HepG2 (cell line): ENCODE measurements at regions not wholly inside any gene's neighbourhood (a gene's known extent, or its start where the extent isn't known, plus 50 kb on each side); places are given as distances from the start of the nearest gene placed in this dataset.

ENCODE experiments used
- CC2D1A ChIP-seq: sonication (generic); formaldehyde crosslinking; IDR thresholded peaks from 2 replicates; pipeline ENCODE4 v1.8.1; 2023; ENCODE audit warnings: mild to moderate bottlenecking, missing genetic modification reagents
- CTCF ChIP-seq: sonication (generic); formaldehyde crosslinking; IDR thresholded peaks from 2 replicates; pipeline ENCODE4 v1.5.0; 2020; ENCODE audit warnings: mild to moderate bottlenecking, missing genetic modification reagents, moderate library complexity
- EP300 ChIP-seq, 3 experiments: sonication (generic) in 1 of 3; formaldehyde crosslinking in 1 of 3; IDR thresholded peaks; 2 replicates each; pipeline versions ENCODE4 v1.5.1 to v1.6.1; 2011 to 2020; ENCODE audit warnings: low read depth in 2 of 3, low read length in 2 of 3, borderline replicate concordance in 1 of 3, improper control_type of control experiment in 1 of 3, mild to moderate bottlenecking in 1 of 3, missing genetic modification reagents in 1 of 3, moderate library complexity in 1 of 3
- LCORL ChIP-seq, 2 experiments: fragments of 450-650 bp in 1 of 2; sonication (generic) in 1 of 2; formaldehyde crosslinking in 1 of 2; IDR thresholded peaks; 2 replicates each; pipeline versions ENCODE4 v1.5.0 to v1.6.1; 2017 to 2020; ENCODE audit warnings: antibody characterized with exemption in 1 of 2, missing genetic modification reagents in 1 of 2
- ZBTB10 ChIP-seq: sonication (generic); formaldehyde crosslinking; IDR thresholded peaks from 2 replicates; pipeline ENCODE4 v1.4.0; 2020; ENCODE audit warnings: missing genetic modification reagents, borderline replicate concordance

DNA sequence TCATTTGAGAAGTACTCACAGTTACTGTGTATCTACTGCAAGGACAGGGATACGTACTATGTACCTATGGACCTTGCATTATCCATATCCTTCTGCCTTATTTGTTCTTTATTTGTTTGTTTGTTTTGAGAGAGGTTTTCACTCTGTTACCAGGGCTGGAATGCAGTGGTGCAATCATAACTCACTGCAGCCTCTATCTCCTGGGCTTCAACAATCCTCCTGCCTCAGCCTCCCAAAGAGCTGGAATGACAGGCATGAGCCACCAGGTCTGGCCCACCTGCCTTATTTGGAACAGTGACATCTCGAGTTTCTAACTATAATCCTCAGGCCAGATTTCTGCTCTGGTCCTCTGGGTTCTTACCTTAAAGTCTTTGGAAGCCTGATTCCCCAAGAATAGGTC is 395.5 kb upstream of the PKN2 start:
- no peak for TF ChIP-seq CTCF (CRISPR knock-in tag)
- no peak for TF ChIP-seq LCORL (IDR thresholded peaks at IDR 0.05)
- TF ChIP-seq LCORL (CRISPR knock-in tag; IDR thresholded peaks at IDR 0.05) = no peak
- TF ChIP-seq EP300 (IDR thresholded peaks at IDR 0.05; ENCODE audit: low read depth in 2 of 2, low read length in 2 of 2) = no peak
- TF ChIP-seq EP300 (CRISPR knock-in tag; IDR thresholded peaks at IDR 0.05; ENCODE audit: borderline replicate concordance) = no peak
- TF ChIP-seq ZBTB10 = no peak
- no peak for TF ChIP-seq CC2D1A
